ENCODE measurements at regions not wholly inside any gene's neighbourhood (a gene's known extent, or its start where the extent isn't known, plus 50 kb on each side); places are given as distances from the start of the nearest gene placed in this dataset.

DNA sequence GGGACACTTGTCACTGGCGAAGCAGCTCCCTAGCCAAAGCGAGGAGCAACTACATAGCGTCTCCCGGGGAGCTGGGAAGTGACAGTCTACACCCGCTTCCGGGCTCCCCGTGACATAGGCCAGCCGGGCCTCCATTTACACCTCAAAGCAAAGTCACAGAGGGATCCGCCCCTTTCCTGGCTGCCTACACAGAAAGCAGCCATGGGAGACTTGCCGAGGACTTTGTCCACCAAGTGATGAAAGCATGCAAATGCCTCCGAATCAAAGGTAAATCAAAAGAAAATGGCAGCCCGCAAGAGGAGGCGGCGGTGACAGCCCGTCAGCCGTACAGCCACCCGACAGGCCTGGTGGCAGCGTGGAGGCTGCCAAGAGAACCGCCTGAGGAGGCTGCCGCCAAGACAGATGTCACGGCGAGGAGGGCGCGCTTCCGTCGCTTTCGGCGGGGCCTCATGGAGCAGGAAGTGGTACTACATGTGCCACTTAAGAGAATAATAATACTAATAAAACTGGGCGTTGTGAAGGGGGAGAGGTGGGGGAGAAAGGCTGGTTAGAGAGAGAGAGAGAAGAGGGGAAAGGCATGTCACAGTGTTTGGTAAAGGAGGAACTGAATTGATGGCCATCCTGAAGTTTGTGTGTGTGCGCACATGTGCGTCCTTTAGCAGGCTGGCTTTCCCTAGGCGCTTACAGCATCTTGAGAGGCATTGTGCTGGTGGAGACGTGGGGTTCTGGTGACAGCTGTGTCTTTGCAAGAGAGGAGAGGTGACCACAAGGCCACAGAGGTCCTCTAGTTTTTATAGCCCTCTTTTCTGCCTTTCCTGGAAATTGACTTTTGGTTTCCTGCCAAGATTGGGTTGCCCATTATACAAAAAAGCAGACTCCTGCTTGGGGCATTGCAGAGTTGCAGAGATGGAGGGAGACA, 661.7 kb downstream of the VRK1 start:
- Histone ChIP-seq H3K4me3 (replicated peaks; ENCODE audit: low read depth, low read length) (no peak overlapping the region), H3K27me3 (replicated peaks; ENCODE audit: control insufficient read depth, insufficient read depth, low read length) (no peaks in the 10 kb centered on the region), H3K36me3 (ENCODE audit: control insufficient read depth, insufficient read depth, low read length) (no peaks in the 10 kb centered on the region)
- DNase-seq (ENCODE audit: extremely low read depth, insufficient read length) = peak; percentile 48
- TF ChIP-seq CTCF (IDR thresholded peaks at IDR 0.05; ENCODE audit: insufficient read depth, low read length, poor library complexity, severe bottlenecking) = no peak

DNA sequence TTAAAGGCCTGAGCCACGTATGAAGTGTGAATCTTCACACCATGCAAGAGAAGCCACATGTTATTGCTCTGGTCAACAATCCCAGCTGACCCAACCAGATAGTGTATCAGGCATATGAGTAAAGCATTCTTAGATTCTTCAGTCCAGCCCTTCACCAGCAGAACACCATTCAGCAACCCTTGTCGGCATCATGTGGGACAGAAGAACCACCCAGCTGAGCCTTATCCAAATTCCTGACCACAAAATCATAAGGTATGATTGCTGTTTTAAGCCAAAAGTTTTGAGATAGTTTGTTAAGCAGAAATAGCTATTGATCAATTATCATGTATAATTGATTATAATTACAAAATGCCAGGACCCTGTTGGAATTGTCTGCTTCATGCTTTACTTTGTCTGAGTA, 664.9 kb downstream of the VRK1 start:
- DNase-seq (ENCODE audit: extremely low read depth, insufficient read length) = no peak
- H3K27me3 ChIP-seq (replicated peaks; ENCODE audit: control insufficient read depth, insufficient read depth, low read length) = no peaks in the 10 kb centered on the region
- H3K4me3 ChIP-seq (replicated peaks; ENCODE audit: low read depth, low read length) = no peak overlapping the region
- H3K36me3 ChIP-seq (ENCODE audit: control insufficient read depth, insufficient read depth, low read length) = no peaks in the 10 kb centered on the region
- no peak for TF ChIP-seq CTCF (IDR thresholded peaks at IDR 0.05; ENCODE audit: insufficient read depth, low read length, poor library complexity, severe bottlenecking)

GRCh38 chr14:97468220-97468619, 671.0 kb downstream of the VRK1 start:
- Histone ChIP-seq H3K27me3 (replicated peaks; ENCODE audit: control insufficient read depth, insufficient read depth, low read length) (no peaks in the 10 kb centered on the region), H3K4me3 (replicated peaks; ENCODE audit: low read depth, low read length) (no peak overlapping the region), H3K36me3 (ENCODE audit: control insufficient read depth, insufficient read depth, low read length) (no peaks in the 10 kb centered on the region)
- DNase-seq (ENCODE audit: extremely low read depth, insufficient read length) = no peak
- no peak for TF ChIP-seq CTCF (IDR thresholded peaks at IDR 0.05; ENCODE audit: insufficient read depth, low read length, poor library complexity, severe bottlenecking)

DNA sequence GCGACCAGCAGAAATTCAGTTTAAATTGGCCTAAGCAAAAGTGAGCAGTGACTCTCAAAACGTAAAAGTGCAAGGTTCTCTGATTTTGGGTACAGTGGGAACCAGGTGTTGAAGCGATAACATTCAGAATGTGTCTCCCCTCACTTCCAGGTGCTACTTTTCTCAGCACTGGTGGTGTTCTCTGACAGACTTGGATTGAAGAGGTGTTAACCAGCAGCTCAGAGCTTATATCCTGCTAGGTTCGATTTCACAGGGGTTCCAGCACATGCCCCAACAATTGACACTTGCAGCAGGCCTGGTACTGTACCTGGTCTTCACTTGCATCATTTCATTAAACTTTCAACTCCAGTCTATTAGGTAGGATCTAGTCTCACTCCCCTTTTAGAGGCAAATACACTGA, 680.2 kb downstream of the VRK1 start:
- H3K36me3 ChIP-seq (ENCODE audit: control insufficient read depth, insufficient read depth, low read length) = no peaks in the 10 kb centered on the region
- H3K4me3 ChIP-seq (replicated peaks; ENCODE audit: low read depth, low read length) = no peak overlapping the region
- no peak for TF ChIP-seq CTCF (IDR thresholded peaks at IDR 0.05; ENCODE audit: insufficient read depth, low read length, poor library complexity, severe bottlenecking)
- DNase-seq (ENCODE audit: extremely low read depth, insufficient read length) = no peak
- H3K27me3 ChIP-seq (replicated peaks; ENCODE audit: control insufficient read depth, insufficient read depth, low read length) = no peaks in the 10 kb centered on the region

GRCh38 chr14:97485201-97485600, 688.0 kb downstream of the VRK1 start:
- Histone ChIP-seq H3K4me3 (replicated peaks; ENCODE audit: low read depth, low read length) (no peak overlapping the region), H3K36me3 (ENCODE audit: control insufficient read depth, insufficient read depth, low read length) (no peaks in the 10 kb centered on the region), H3K27me3 (replicated peaks; ENCODE audit: control insufficient read depth, insufficient read depth, low read length) (no peaks in the 10 kb centered on the region)
- DNase-seq (ENCODE audit: extremely low read depth, insufficient read length) = no peak
- no peak for TF ChIP-seq CTCF (IDR thresholded peaks at IDR 0.05; ENCODE audit: insufficient read depth, low read length, poor library complexity, severe bottlenecking)

Measured in GM06990 (cell line).